Activated effector memory CD4-positive, alpha-beta T cell treated with anti-CD3 and anti-CD28 coated beads, Interleukin-2, amount 50 U/mL, for 16 hours (primary cell): ENCODE measurements at regions not wholly inside any gene's neighbourhood (a gene's known extent, or its start where the extent isn't known, plus 50 kb on each side); places are given as distances from the start of the nearest gene placed in this dataset.
"Not testable (repeated sequence)": the region's sequence is repeated elsewhere in the genome, so short reads cannot be mapped to it uniquely, and the experiment has no call there.

ENCODE experiments used
- DNase-seq: peaks from one replicate; pipeline ENCODE4 v3.0.0-alpha.2; 2020

GRCh38 chr2:83006961-83007360 lies 1452.1 kb downstream of the SUCLG1 start:
- no peak for DNase-seq

GRCh38 chr2:83003555-83003954 lies 1455.5 kb downstream of the SUCLG1 start:
- no peak for DNase-seq

- no peak for DNase-seq
These were observed 1456.4 kb downstream of the SUCLG1 start for GRCh38 chr2:83002706-83003105.

GRCh38 chr2:82998781-82999180 lies 1460.3 kb downstream of the SUCLG1 start:
- no peak for DNase-seq

GRCh38 chr2:82996217-82996616 lies 1462.9 kb downstream of the SUCLG1 start:
- no peak for DNase-seq

- no peak for DNase-seq
These were observed 1464.9 kb downstream of the SUCLG1 start for GRCh38 chr2:82994151-82994550.

GRCh38 chr2:82993609-82994008 lies 1465.5 kb downstream of the SUCLG1 start:
- no peak for DNase-seq

- DNase-seq, result no peak
These were observed 1466.1 kb downstream of the SUCLG1 start for GRCh38 chr2:82992968-82993367.

GRCh38 chr2:82987706-82988105 lies 1471.4 kb downstream of the SUCLG1 start:
- DNase-seq, result not testable (repeated sequence)

GRCh38 chr2:82986899-82987298 lies 1472.2 kb downstream of the SUCLG1 start:
- DNase-seq, result no peak

- DNase-seq, result no peak
These were observed 1473.4 kb downstream of the SUCLG1 start for GRCh38 chr2:82985572-82986197.

- DNase-seq, result no peak
These were observed 1490.7 kb downstream of the SUCLG1 start for GRCh38 chr2:82968358-82968757.

GRCh38 chr2:82964341-82964740 lies 1494.7 kb downstream of the SUCLG1 start:
- DNase-seq, result no peak

GRCh38 chr2:82959727-82960126 lies 1499.4 kb downstream of the SUCLG1 start:
- no peak for DNase-seq

- DNase-seq, result no peak
These were observed 1504.2 kb downstream of the SUCLG1 start for GRCh38 chr2:82954868-82955267.

- no peak for DNase-seq
These were observed 1519.9 kb downstream of the SUCLG1 start for GRCh38 chr2:82939211-82939610.

- DNase-seq, result not testable (repeated sequence)
These were observed 1520.7 kb downstream of the SUCLG1 start for GRCh38 chr2:82938321-82938845.

GRCh38 chr2:82913566-82913965 lies 1545.5 kb downstream of the SUCLG1 start:
- DNase-seq, result no peak

- DNase-seq, result no peak
These were observed 1563.0 kb downstream of the SUCLG1 start for GRCh38 chr2:82896117-82896516.

GRCh38 chr2:82893190-82893589 lies 1565.9 kb downstream of the SUCLG1 start:
- no peak for DNase-seq

- no peak for DNase-seq
These were observed 1579.3 kb downstream of the SUCLG1 start for GRCh38 chr2:82879803-82880202.

- DNase-seq, result no peak
These were observed 1583.2 kb downstream of the SUCLG1 start for GRCh38 chr2:82875858-82876257.

- DNase-seq, result no peak
These were observed 1601.1 kb downstream of the SUCLG1 start for GRCh38 chr2:82857967-82858366.

- DNase-seq, result no peak
These were observed 1605.8 kb downstream of the SUCLG1 start for GRCh38 chr2:82853299-82853698.

GRCh38 chr2:82852787-82853186 lies 1606.3 kb downstream of the SUCLG1 start:
- no peak for DNase-seq
